MM.1S (cell line): ENCODE measurements at regions not wholly inside any gene's neighbourhood (a gene's known extent, or its start where the extent isn't known, plus 50 kb on each side); places are given as distances from the start of the nearest gene placed in this dataset.

Experiments
- EZH2 ChIP-seq: fragments of 300-600 bp; sonication (generic); optimal IDR thresholded peaks from 2 replicates; pipeline ENCODE3; 2017; ENCODE audit warnings: low read depth, mild to moderate bottlenecking, antibody characterized with exemption, low read length, mixed read lengths
- EZH2phosphoT487 ChIP-seq: fragments of 300-600 bp; sonication (generic); IDR thresholded peaks from 2 replicates; pipeline ENCODE4 v1.6.1; 2018; ENCODE audit warnings: antibody characterized with exemption, low read length
- TF ChIP-seq, protein P1 (sequence below): fragments of 300-600 bp; sonication (generic); IDR thresholded peaks from 2 replicates; pipeline ENCODE4 v1.5.1; 2016; ENCODE audit warnings: antibody characterized with exemption, low read length, mixed read lengths

DNA sequence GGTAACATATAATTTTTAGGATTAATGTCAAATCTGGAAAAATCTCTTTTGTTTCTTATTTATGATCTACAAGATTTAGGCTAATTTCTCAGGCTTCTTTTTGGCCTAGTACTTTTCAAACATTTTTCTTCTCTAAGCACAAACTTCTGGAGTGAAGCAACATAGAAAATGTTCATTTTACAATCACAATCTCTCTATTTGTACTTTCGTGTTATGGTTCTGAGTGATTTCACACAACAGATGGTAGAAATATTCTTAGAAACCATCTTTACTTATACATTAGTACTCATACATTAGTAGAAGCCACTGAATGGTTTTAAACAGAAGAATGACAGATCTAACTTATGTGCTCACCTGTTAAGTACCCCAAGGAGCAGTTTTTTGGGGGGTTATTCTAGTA is 106.3 kb upstream of the ANO3 start:
- TF ChIP-seq, protein P1, sequence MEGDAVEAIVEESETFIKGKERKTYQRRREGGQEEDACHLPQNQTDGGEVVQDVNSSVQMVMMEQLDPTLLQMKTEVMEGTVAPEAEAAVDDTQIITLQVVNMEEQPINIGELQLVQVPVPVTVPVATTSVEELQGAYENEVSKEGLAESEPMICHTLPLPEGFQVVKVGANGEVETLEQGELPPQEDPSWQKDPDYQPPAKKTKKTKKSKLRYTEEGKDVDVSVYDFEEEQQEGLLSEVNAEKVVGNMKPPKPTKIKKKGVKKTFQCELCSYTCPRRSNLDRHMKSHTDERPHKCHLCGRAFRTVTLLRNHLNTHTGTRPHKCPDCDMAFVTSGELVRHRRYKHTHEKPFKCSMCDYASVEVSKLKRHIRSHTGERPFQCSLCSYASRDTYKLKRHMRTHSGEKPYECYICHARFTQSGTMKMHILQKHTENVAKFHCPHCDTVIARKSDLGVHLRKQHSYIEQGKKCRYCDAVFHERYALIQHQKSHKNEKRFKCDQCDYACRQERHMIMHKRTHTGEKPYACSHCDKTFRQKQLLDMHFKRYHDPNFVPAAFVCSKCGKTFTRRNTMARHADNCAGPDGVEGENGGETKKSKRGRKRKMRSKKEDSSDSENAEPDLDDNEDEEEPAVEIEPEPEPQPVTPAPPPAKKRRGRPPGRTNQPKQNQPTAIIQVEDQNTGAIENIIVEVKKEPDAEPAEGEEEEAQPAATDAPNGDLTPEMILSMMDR: no peak
- no peak for TF ChIP-seq EZH2phosphoT487
- TF ChIP-seq EZH2: no peak
